ENCODE measurements at regions not wholly inside any gene's neighbourhood (a gene's known extent, or its start where the extent isn't known, plus 50 kb on each side); places are given as distances from the start of the nearest gene placed in this dataset.

GRCh38 chr7:67599331-67600062, 602.9 kb downstream of the TYW1 start:
- TF ChIP-seq CTCF (IDR thresholded peaks at IDR 0.05; ENCODE audit: insufficient read depth, low read depth, low read length), result no peak
- TF ChIP-seq EZH2 (IDR thresholded peaks at IDR 0.05; ENCODE audit: insufficient read depth, low read length), result no peak

Data from astrocyte (in vitro differentiated cells and primary cell).